HL-60 (cell line): ENCODE measurements at regions not wholly inside any gene's neighbourhood (a gene's known extent, or its start where the extent isn't known, plus 50 kb on each side); places are given as distances from the start of the nearest gene placed in this dataset.

Experiments used
- DNase-seq, 2 experiments: peaks; one replicate each; pipeline ENCODE4 v3.0.0-alpha.2; 2010 to 2020; ENCODE audit warnings: low read depth in 1 of 2, low spot score in 1 of 2
- H3K27ac ChIP-seq: fragments of 250-450 bp; sonication (Bioruptor Pico); replicated peaks from 2 replicates; pipeline ENCODE4 v1.5.1; 2020; ENCODE audit warnings: mild to moderate bottlenecking, moderate library complexity
- H3K27me3 ChIP-seq: fragments of 250-450 bp; sonication (Bioruptor Pico); 2 replicates; pipeline ENCODE4 v1.5.1; 2021; ENCODE audit warnings: mild to moderate bottlenecking, moderate library complexity; ENCODE audit not compliant: insufficient read depth, poor library complexity, severe bottlenecking
- H3K4me3 ChIP-seq: replicated peaks from 2 replicates; pipeline ENCODE4 v1.5.1; 2011; ENCODE audit warnings: mild to moderate bottlenecking, control low read depth, low read length; ENCODE audit not compliant: insufficient read depth
- CTCF ChIP-seq: IDR thresholded peaks from one replicate; pipeline ENCODE4 v1.5.1; 2011; ENCODE audit warnings: low read length, control low read depth, inconsistent platforms; ENCODE audit not compliant: insufficient read depth
- GABPA ChIP-seq: IDR thresholded peaks from 2 replicates; pipeline ENCODE4 v1.6.1; 2012; ENCODE audit warnings: low read depth
- POLR2AphosphoS5 ChIP-seq: IDR thresholded peaks from 2 replicates; pipeline ENCODE4 v1.6.1; 2012; ENCODE audit warnings: low read depth
- REST ChIP-seq: IDR thresholded peaks from 2 replicates; pipeline ENCODE4 v1.6.1; 2012; ENCODE audit warnings: low read depth; ENCODE audit not compliant: insufficient replicate concordance
- SPI1 ChIP-seq: IDR thresholded peaks from 2 replicates; pipeline ENCODE4 v1.6.1; 2012; ENCODE audit warnings: low read depth, mild to moderate bottlenecking, borderline replicate concordance

- Histone ChIP-seq H3K27me3 (no peaks in the 10 kb centered on the region), H3K4me3 (no peak overlapping the region), H3K27ac (no peak overlapping the region)
- no peak for TF ChIP-seq POLR2AphosphoS5
- TF ChIP-seq GABPA = no peak
- TF ChIP-seq CTCF = no peak
- no peak for TF ChIP-seq REST
- TF ChIP-seq SPI1 = no peak
- DNase-seq = no peak
Observed at GRCh38 chr7:127487381-127487780, 94.9 kb upstream of the ZNF800 start.

GRCh38 chr7:127486654-127487053, 94.1 kb upstream of the ZNF800 start:
- no peak overlapping the region for H3K27ac ChIP-seq
- DNase-seq = no peak
- H3K27me3 ChIP-seq = no peaks in the 10 kb centered on the region
- no peak for TF ChIP-seq SPI1
- no peak for TF ChIP-seq REST
- no peak for TF ChIP-seq POLR2AphosphoS5
- no peak for TF ChIP-seq CTCF
- TF ChIP-seq GABPA = no peak
- H3K4me3 ChIP-seq = no peak overlapping the region

- TF ChIP-seq GABPA (no peak), SPI1 (no peak), POLR2AphosphoS5 (no peak), CTCF (no peak), REST (no peak)
- DNase-seq = no peak
- H3K4me3 ChIP-seq = no peak overlapping the region
- H3K27ac ChIP-seq = no peak overlapping the region
- H3K27me3 ChIP-seq = no peaks in the 10 kb centered on the region
Observed at GRCh38 chr7:127485482-127485881, 93.0 kb upstream of the ZNF800 start.
